GM12874 (cell line): ENCODE measurements at regions not wholly inside any gene's neighbourhood (a gene's known extent, or its start where the extent isn't known, plus 50 kb on each side); places are given as distances from the start of the nearest gene placed in this dataset.

Experiments
- TF ChIP-seq, protein P1 (sequence below): IDR thresholded peaks from 2 replicates; pipeline ENCODE4 v1.5.1; 2011; ENCODE audit warnings: low read depth, mild to moderate bottlenecking, control low read depth, low read length, moderate library complexity; ENCODE audit not compliant: insufficient read depth

DNA sequence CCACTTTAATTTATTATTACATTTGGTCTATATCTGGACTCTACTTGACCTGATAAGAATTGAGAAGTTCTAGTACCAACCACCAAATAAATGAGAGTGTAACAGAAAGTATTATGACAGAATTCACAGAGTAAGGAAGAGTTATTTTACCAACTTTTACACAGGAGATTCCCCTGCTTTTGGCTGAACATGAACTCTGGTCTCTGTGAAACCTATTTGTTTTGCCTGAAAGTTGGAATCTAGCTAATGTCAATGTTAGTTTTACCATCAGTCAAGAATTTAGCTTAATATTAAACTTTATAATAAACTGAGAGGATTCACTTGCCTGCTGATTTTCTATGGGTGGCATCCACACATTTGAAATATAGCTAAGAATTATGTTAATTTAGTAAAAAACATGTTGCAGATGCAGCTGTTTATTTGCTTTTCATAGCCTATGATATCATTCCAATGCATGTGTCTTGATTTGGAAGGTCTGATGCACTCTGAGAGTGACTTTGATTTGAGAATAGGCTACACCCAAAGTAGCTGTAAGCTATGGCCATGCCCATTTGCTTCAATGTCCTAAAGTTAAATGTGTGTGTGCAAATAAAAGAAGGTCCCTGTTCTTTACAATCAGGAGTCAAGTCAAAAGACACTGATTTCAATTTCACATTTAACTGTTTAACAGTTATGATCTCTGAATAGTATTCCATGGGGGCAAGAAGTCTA lies 150.9 kb upstream of the RASGEF1B start:
- TF ChIP-seq, protein P1, sequence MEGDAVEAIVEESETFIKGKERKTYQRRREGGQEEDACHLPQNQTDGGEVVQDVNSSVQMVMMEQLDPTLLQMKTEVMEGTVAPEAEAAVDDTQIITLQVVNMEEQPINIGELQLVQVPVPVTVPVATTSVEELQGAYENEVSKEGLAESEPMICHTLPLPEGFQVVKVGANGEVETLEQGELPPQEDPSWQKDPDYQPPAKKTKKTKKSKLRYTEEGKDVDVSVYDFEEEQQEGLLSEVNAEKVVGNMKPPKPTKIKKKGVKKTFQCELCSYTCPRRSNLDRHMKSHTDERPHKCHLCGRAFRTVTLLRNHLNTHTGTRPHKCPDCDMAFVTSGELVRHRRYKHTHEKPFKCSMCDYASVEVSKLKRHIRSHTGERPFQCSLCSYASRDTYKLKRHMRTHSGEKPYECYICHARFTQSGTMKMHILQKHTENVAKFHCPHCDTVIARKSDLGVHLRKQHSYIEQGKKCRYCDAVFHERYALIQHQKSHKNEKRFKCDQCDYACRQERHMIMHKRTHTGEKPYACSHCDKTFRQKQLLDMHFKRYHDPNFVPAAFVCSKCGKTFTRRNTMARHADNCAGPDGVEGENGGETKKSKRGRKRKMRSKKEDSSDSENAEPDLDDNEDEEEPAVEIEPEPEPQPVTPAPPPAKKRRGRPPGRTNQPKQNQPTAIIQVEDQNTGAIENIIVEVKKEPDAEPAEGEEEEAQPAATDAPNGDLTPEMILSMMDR: no peak

DNA sequence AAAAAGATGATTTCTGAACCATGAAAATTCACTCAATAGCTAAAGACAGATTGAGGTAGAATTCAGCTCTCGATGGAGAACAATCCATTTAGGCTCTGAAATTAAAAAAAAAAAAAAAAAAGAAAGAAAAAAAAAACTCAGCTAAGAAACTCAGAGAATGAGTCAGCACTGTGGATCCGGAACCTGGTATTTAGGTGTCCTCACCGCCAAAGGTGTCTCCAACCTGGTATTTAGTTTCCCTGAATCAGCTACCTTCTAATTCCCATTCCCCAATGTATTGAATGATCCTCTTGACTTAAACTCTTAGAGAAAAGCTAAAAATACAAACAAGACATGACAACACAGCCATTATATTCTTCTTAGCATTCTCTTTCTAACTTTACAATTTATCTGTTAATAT lies 150.3 kb upstream of the RASGEF1B start:
- TF ChIP-seq, protein P1: no peak

DNA sequence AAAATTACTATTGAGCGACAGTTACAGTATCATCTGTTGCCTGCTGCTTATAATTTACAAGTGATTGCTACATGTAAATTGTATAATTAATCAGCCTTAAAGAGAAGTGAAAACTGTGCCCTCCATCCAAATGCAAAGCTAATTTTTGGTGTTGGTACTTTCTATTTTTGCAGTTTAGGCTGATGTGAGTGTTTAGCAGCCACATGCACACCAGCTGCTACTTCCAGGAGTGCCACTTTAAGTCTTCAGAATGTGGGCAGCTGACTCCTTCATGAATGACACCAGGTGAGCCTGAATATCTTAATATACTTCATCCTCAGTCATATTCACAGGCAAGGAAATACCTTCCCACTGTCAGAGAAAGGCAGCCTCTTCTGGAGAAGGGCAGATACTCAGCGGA lies 149.8 kb upstream of the RASGEF1B start:
- TF ChIP-seq, protein P1: no peak

GRCh38 chr4:81620442-81620841 lies 148.7 kb upstream of the RASGEF1B start:
- TF ChIP-seq, protein P1: no peak

GRCh38 chr4:81617545-81617944 lies 145.8 kb upstream of the RASGEF1B start:
- TF ChIP-seq, protein P1: no peak

DNA sequence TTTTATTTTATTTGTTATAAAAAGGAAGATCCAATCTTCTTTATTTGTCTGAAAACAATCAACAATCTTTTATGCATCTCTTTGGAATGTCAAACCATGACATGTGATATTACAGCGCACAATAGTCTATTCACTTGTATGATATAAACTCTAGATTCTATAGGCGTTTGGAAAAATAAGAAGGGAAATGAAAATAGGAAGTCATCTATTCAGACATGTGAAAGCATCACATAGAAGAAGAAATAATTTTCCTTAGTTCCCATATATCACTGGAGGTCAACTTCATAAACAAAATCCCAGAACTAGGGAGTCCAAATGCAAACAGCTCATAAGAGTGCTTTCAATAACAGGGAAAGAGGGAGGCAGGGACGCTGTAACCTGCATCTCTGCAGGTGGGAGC lies 139.5 kb upstream of the RASGEF1B start:
- TF ChIP-seq, protein P1: no peak

- TF ChIP-seq, protein P1: no peak
These were observed 138.1 kb upstream of the RASGEF1B start for GRCh38 chr4:81609844-81610243.
